GM23338 (cell line): ENCODE measurements at regions not wholly inside any gene's neighbourhood (a gene's known extent, or its start where the extent isn't known, plus 50 kb on each side); places are given as distances from the start of the nearest gene placed in this dataset.

Experiments used
- ATAC-seq: fragments of 200-7000 bp; cut with Tn5 transposase; 3 replicates; pipeline ENCODE4 v1.9.1; 2020
- DNase-seq: peaks from one replicate; pipeline ENCODE4 v3.0.0-alpha.2; 2015; ENCODE audit warnings: low spot score
- H2AFZ ChIP-seq: fragments of 200-600 bp; sonication (generic); 2 replicates; pipeline ENCODE4 v1.8.0; 2016; ENCODE audit warnings: antibody characterized with exemption, mild to moderate bottlenecking, moderate library complexity
- H3F3A ChIP-seq: fragments of 200-600 bp; sonication (generic); replicated peaks from 2 replicates; pipeline ENCODE4 v1.8.0; 2017; ENCODE audit warnings: antibody characterized with exemption, mixed run types, low read depth
- H3K27ac ChIP-seq: fragments of 200-600 bp; sonication (generic); 2 replicates; pipeline ENCODE4 v1.6.1; 2016; ENCODE audit warnings: low read depth
- H3K27me3 ChIP-seq: fragments of 200-600 bp; sonication (generic); 2 replicates; pipeline ENCODE4 v1.8.0; 2016; ENCODE audit warnings: mild to moderate bottlenecking, mixed run types, moderate library complexity; ENCODE audit not compliant: insufficient read depth
- H3K36me3 ChIP-seq: fragments of 200-600 bp; sonication (generic); 2 replicates; pipeline ENCODE4 v1.8.0; 2016; ENCODE audit warnings: mild to moderate bottlenecking; ENCODE audit not compliant: insufficient read depth
- H3K4me1 ChIP-seq: fragments of 200-600 bp; sonication (generic); 2 replicates; pipeline ENCODE4 v1.8.0; 2016; ENCODE audit warnings: mild to moderate bottlenecking, moderate library complexity; ENCODE audit not compliant: insufficient read depth
- H3K4me2 ChIP-seq: fragments of 200-600 bp; sonication (generic); 2 replicates; pipeline ENCODE4 v1.7.1; 2017; ENCODE audit warnings: mixed run types
- H3K4me3 ChIP-seq: fragments of 200-600 bp; sonication (generic); 2 replicates; pipeline ENCODE4 v1.6.1; 2016; ENCODE audit warnings: mixed run types
- H3K79me2 ChIP-seq: fragments of 200-600 bp; sonication (generic); replicated peaks from 2 replicates; pipeline ENCODE4 v1.8.0; 2017; ENCODE audit warnings: mild to moderate bottlenecking; ENCODE audit not compliant: insufficient read depth
- H3K9me2 ChIP-seq: fragments of 200-600 bp; sonication (generic); 2 replicates; pipeline ENCODE4 v1.8.0; 2017; ENCODE audit not compliant: insufficient read depth
- H4K20me1 ChIP-seq: fragments of 200-600 bp; sonication (generic); replicated peaks from 2 replicates; pipeline ENCODE4 v1.8.0; 2017; ENCODE audit warnings: mild to moderate bottlenecking; ENCODE audit not compliant: insufficient read depth
- H3K27ac Mint-ChIP-seq: 2 replicates; pipeline ENCODE4 v1.8.0; 2020; ENCODE audit warnings: inconsistent platforms, mild to moderate bottlenecking, moderate library complexity, mixed read lengths
- H3K27me3 Mint-ChIP-seq: 3 replicates; pipeline ENCODE4 v1.8.0; 2022; ENCODE audit warnings: low read depth, mild to moderate bottlenecking, moderate library complexity, mixed read lengths, inconsistent platforms; ENCODE audit not compliant: insufficient read depth, poor library complexity
- H3K36me3 Mint-ChIP-seq: 3 replicates; pipeline ENCODE4 v1.8.0; 2021; ENCODE audit warnings: low read depth, mild to moderate bottlenecking, inconsistent platforms, moderate library complexity, mixed read lengths
- H3K4me1 Mint-ChIP-seq: 3 replicates; pipeline ENCODE4 v1.8.0; 2020; ENCODE audit warnings: mild to moderate bottlenecking, inconsistent platforms, mixed read lengths
- H3K4me3 Mint-ChIP-seq: 3 replicates; pipeline ENCODE4 v1.8.0; 2021; ENCODE audit warnings: moderate library complexity, mild to moderate bottlenecking, inconsistent platforms, mixed read lengths
- H3K9me3 Mint-ChIP-seq: 3 replicates; pipeline ENCODE4 v1.8.0; 2020; ENCODE audit warnings: moderate library complexity, mild to moderate bottlenecking, inconsistent platforms, mixed read lengths
- CREB1 ChIP-seq: fragments of 250-450 bp; sonication (Bioruptor Pico); IDR thresholded peaks from 2 replicates; pipeline ENCODE4 v1.5.0; 2020; ENCODE audit warnings: low read depth, mild to moderate bottlenecking, moderate library complexity
- CTCF ChIP-seq, 2 experiments: fragments of 200-600 bp in 1 of 2; sonication (generic) in 1 of 2; conservative IDR thresholded peaks; 2 replicates each; pipeline versions ENCODE4 v1.5.1 to v1.6.1; 2016 to 2017; ENCODE audit warnings: antibody characterized with exemption in 2 of 2, low read depth in 2 of 2, mild to moderate bottlenecking in 2 of 2, moderate library complexity in 1 of 2
- EZH2 ChIP-seq: fragments of 200-600 bp; sonication (generic); IDR thresholded peaks from one replicate; pipeline ENCODE4 v1.8.0; 2017; ENCODE audit warnings: antibody characterized with exemption, mild to moderate bottlenecking, low read depth; ENCODE audit not compliant: unreplicated experiment
- JUNB ChIP-seq: IDR thresholded peaks from one replicate; pipeline ENCODE4 v1.6.1; 2016; ENCODE audit warnings: antibody characterized with exemption; ENCODE audit not compliant: unreplicated experiment
- STAT1 ChIP-seq: IDR thresholded peaks from one replicate; pipeline ENCODE4 v1.6.1; 2016; ENCODE audit warnings: antibody characterized with exemption; ENCODE audit not compliant: unreplicated experiment
- ZNF331 ChIP-seq: fragments of 250-450 bp; sonication (Bioruptor Pico); IDR thresholded peaks from 2 replicates; pipeline ENCODE4 v1.5.0; 2020; ENCODE audit warnings: low read depth, mild to moderate bottlenecking, moderate library complexity
- ZNF462 ChIP-seq: fragments of 250-450 bp; sonication (Bioruptor Pico); IDR thresholded peaks from 2 replicates; pipeline ENCODE4 v1.5.0; 2020; ENCODE audit warnings: mild to moderate bottlenecking, moderate library complexity
- TF ChIP-seq, protein P1 (sequence below): IDR thresholded peaks from one replicate; pipeline ENCODE4 v1.6.1; 2018; ENCODE audit warnings: antibody characterized with exemption; ENCODE audit not compliant: unreplicated experiment

GRCh38 chrX:46070421-46070820 lies 474.8 kb downstream of the ZNF674 start:
- ATAC-seq = no peak
- Histone ChIP-seq H3F3A (no peaks in the 10 kb centered on the region), H3K9me2 (no peaks in the 10 kb centered on the region), H3K4me1 (no peaks in the 10 kb centered on the region), H3K27ac (no peak overlapping the region), H3K4me3 (no peak overlapping the region), H3K79me2 (no peaks in the 10 kb centered on the region), H4K20me1 (no peaks in the 10 kb centered on the region), H3K36me3 (no peaks in the 10 kb centered on the region), H3K4me2 (no peak overlapping the region), H3K27me3 (no peaks in the 10 kb centered on the region), H2AFZ (no peak overlapping the region)
- H3K27me3 Mint-ChIP-seq = no peaks in the 10 kb centered on the region
- TF ChIP-seq CTCF (conservative IDR thresholded peaks at IDR 0.05; ENCODE audit: low read depth in 2 of 2) (no peak), JUNB (no peak), STAT1 (no peak), ZNF462 (no peak), ZNF331 (CRISPR knock-in tag) (no peak), EZH2 (no peak), CREB1 (no peak)
- TF ChIP-seq, protein P1, sequence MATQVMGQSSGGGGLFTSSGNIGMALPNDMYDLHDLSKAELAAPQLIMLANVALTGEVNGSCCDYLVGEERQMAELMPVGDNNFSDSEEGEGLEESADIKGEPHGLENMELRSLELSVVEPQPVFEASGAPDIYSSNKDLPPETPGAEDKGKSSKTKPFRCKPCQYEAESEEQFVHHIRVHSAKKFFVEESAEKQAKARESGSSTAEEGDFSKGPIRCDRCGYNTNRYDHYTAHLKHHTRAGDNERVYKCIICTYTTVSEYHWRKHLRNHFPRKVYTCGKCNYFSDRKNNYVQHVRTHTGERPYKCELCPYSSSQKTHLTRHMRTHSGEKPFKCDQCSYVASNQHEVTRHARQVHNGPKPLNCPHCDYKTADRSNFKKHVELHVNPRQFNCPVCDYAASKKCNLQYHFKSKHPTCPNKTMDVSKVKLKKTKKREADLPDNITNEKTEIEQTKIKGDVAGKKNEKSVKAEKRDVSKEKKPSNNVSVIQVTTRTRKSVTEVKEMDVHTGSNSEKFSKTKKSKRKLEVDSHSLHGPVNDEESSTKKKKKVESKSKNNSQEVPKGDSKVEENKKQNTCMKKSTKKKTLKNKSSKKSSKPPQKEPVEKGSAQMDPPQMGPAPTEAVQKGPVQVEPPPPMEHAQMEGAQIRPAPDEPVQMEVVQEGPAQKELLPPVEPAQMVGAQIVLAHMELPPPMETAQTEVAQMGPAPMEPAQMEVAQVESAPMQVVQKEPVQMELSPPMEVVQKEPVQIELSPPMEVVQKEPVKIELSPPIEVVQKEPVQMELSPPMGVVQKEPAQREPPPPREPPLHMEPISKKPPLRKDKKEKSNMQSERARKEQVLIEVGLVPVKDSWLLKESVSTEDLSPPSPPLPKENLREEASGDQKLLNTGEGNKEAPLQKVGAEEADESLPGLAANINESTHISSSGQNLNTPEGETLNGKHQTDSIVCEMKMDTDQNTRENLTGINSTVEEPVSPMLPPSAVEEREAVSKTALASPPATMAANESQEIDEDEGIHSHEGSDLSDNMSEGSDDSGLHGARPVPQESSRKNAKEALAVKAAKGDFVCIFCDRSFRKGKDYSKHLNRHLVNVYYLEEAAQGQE = no peak
- H3K4me3 Mint-ChIP-seq = no peak overlapping the region
- no peak overlapping the region for H3K27ac Mint-ChIP-seq
- no peaks in the 10 kb centered on the region for H3K4me1 Mint-ChIP-seq
- DNase-seq = no peak
- no peaks in the 10 kb centered on the region; the same call in 2 of the 3 replicates for H3K9me3 Mint-ChIP-seq
- no peaks in the 10 kb centered on the region for H3K36me3 Mint-ChIP-seq
